ENCODE measurements at regions not wholly inside any gene's neighbourhood (a gene's known extent, or its start where the extent isn't known, plus 50 kb on each side); places are given as distances from the start of the nearest gene placed in this dataset.

GRCh38 chr21:41059871-41060270, 108.1 kb upstream of the BACE2 start:
- Histone ChIP-seq H3K4me3 (ENCODE audit: low read length) (no peak overlapping the region), H3K27me3 (ENCODE audit: control insufficient read depth, low read length) (no peaks in the 10 kb centered on the region), H3F3A (ENCODE audit: control insufficient read depth, insufficient read depth) (no peaks in the 10 kb centered on the region), H3K27ac (ENCODE audit: low read depth, low read length) (no peak overlapping the region), H4K20me1 (ENCODE audit: control insufficient read depth, insufficient read depth, low read depth, low read length) (no peaks in the 10 kb centered on the region), H3K4me1 (ENCODE audit: control insufficient read depth, low read length) (no peaks in the 10 kb centered on the region), H3K79me2 (ENCODE audit: control insufficient read depth, low read length) (no peaks in the 10 kb centered on the region), H3K9me3 (ENCODE audit: control insufficient read depth, insufficient read depth, low read length) (peaks cover 3% of the 10 kb centered on the region; the same call in 1 of the 2 replicates), H3K9me2 (replicated peaks; ENCODE audit: control insufficient read depth, low read length) (no peaks in the 10 kb centered on the region), H3K4me2 (ENCODE audit: low read length) (no peak overlapping the region), H3K36me3 (ENCODE audit: control insufficient read depth, low read length) (no peaks in the 10 kb centered on the region)
- TF ChIP-seq, protein P1, sequence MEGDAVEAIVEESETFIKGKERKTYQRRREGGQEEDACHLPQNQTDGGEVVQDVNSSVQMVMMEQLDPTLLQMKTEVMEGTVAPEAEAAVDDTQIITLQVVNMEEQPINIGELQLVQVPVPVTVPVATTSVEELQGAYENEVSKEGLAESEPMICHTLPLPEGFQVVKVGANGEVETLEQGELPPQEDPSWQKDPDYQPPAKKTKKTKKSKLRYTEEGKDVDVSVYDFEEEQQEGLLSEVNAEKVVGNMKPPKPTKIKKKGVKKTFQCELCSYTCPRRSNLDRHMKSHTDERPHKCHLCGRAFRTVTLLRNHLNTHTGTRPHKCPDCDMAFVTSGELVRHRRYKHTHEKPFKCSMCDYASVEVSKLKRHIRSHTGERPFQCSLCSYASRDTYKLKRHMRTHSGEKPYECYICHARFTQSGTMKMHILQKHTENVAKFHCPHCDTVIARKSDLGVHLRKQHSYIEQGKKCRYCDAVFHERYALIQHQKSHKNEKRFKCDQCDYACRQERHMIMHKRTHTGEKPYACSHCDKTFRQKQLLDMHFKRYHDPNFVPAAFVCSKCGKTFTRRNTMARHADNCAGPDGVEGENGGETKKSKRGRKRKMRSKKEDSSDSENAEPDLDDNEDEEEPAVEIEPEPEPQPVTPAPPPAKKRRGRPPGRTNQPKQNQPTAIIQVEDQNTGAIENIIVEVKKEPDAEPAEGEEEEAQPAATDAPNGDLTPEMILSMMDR (IDR thresholded peaks at IDR 0.05; ENCODE audit: low read depth, low read length, poor library complexity, severe bottlenecking): no peak
- TF ChIP-seq EZH2phosphoT487 (IDR thresholded peaks at IDR 0.05; ENCODE audit: borderline replicate concordance, low read length): no peak

DNA sequence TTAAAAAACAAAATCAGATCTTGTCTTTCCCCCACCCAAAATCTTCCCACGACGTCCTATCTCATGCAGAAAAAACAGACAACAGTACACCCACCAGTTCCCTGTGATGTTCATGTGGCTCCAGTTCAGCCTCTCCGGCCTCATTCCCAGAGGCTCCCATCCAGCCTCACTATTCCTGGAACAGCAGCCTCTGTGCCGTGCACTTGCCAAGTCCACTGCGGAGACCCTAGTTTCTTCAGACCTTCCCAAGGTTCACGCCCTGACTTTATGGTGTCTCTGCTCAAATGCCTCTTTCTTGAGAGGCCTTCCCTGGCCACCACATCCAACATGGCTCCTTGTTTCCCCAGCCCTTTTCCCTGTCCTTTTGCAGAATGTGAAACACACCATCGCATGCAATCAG, 106.3 kb upstream of the BACE2 start:
- Histone ChIP-seq H3K79me2 (ENCODE audit: control insufficient read depth, low read length) (no peaks in the 10 kb centered on the region), H3K4me3 (ENCODE audit: low read length) (no peak overlapping the region), H3K27ac (ENCODE audit: low read depth, low read length) (no peak overlapping the region), H3K36me3 (ENCODE audit: control insufficient read depth, low read length) (no peaks in the 10 kb centered on the region), H3F3A (ENCODE audit: control insufficient read depth, insufficient read depth) (no peaks in the 10 kb centered on the region), H3K27me3 (ENCODE audit: control insufficient read depth, low read length) (no peaks in the 10 kb centered on the region), H3K9me2 (replicated peaks; ENCODE audit: control insufficient read depth, low read length) (no peaks in the 10 kb centered on the region), H3K9me3 (ENCODE audit: control insufficient read depth, insufficient read depth, low read length) (peaks cover 3% of the 10 kb centered on the region; the same call in 1 of the 2 replicates), H3K4me1 (ENCODE audit: control insufficient read depth, low read length) (no peaks in the 10 kb centered on the region), H3K4me2 (ENCODE audit: low read length) (no peak overlapping the region), H4K20me1 (ENCODE audit: control insufficient read depth, insufficient read depth, low read depth, low read length) (no peaks in the 10 kb centered on the region)
- TF ChIP-seq, protein P1 (IDR thresholded peaks at IDR 0.05; ENCODE audit: low read depth, low read length, poor library complexity, severe bottlenecking): no peak
- no peak for TF ChIP-seq EZH2phosphoT487 (IDR thresholded peaks at IDR 0.05; ENCODE audit: borderline replicate concordance, low read length)

- no peaks in the 10 kb centered on the region for H3K27me3 ChIP-seq (ENCODE audit: control insufficient read depth, low read length)
- H4K20me1 ChIP-seq (ENCODE audit: control insufficient read depth, insufficient read depth, low read depth, low read length): no peaks in the 10 kb centered on the region
- H3K4me2 ChIP-seq (ENCODE audit: low read length): no peak overlapping the region
- H3K36me3 ChIP-seq (ENCODE audit: control insufficient read depth, low read length): no peaks in the 10 kb centered on the region
- H3K79me2 ChIP-seq (ENCODE audit: control insufficient read depth, low read length): no peaks in the 10 kb centered on the region
- no peak overlapping the region for H3K27ac ChIP-seq (ENCODE audit: low read depth, low read length)
- no peaks in the 10 kb centered on the region for H3K4me1 ChIP-seq (ENCODE audit: control insufficient read depth, low read length)
- H3K9me3 ChIP-seq (ENCODE audit: control insufficient read depth, insufficient read depth, low read length): peaks cover 3% of the 10 kb centered on the region; the same call in 1 of the 2 replicates
- no peaks in the 10 kb centered on the region for H3F3A ChIP-seq (ENCODE audit: control insufficient read depth, insufficient read depth)
- H3K9me2 ChIP-seq (replicated peaks; ENCODE audit: control insufficient read depth, low read length): no peaks in the 10 kb centered on the region
- no peak overlapping the region for H3K4me3 ChIP-seq (ENCODE audit: low read length)
- TF ChIP-seq, protein P1 (IDR thresholded peaks at IDR 0.05; ENCODE audit: low read depth, low read length, poor library complexity, severe bottlenecking): no peak
- no peak for TF ChIP-seq EZH2phosphoT487 (IDR thresholded peaks at IDR 0.05; ENCODE audit: borderline replicate concordance, low read length)
Measured at GRCh38 chr21:41064334-41064791, 103.6 kb upstream of the BACE2 start.

Data from DOHH2 (cell line).